BJ (cell line): ENCODE measurements at regions not wholly inside any gene's neighbourhood (a gene's known extent, or its start where the extent isn't known, plus 50 kb on each side); places are given as distances from the start of the nearest gene placed in this dataset.

Experiments
- CTCF ChIA-PET: fragments of 350-600 bp; formaldehyde crosslinking; extraction: SDS; loops from one replicate; lab custom pipeline; 2021; ENCODE audit warnings: antibody characterized with exemption, inconsistent platforms; lab: Yijun Ruan, JAX
- POLR2A ChIA-PET: fragments of 300-600 bp; sonication (Branson Sonifier 250); formaldehyde crosslinking; extraction: SDS; loops from one replicate; lab custom pipeline; 2021; ENCODE audit warnings: antibody characterized with exemption; lab: Charles Lee
- DNase-seq: peaks from one replicate; pipeline ENCODE4 v3.0.0-alpha.2; 2011; ENCODE audit warnings: low read depth
- H3K27me3 ChIP-seq: 2 replicates; pipeline ENCODE4 v1.6.0; 2011; ENCODE audit warnings: low read length; ENCODE audit not compliant: control insufficient read depth, insufficient read depth
- H3K36me3 ChIP-seq: 2 replicates; pipeline ENCODE4 v1.5.1; 2011; ENCODE audit warnings: low read length; ENCODE audit not compliant: control insufficient read depth, insufficient read depth
- H3K4me3 ChIP-seq: 2 replicates; pipeline ENCODE4 v1.5.1; 2011; ENCODE audit warnings: low read depth, mild to moderate bottlenecking, control low read depth, low read length
- CTCF ChIP-seq: IDR thresholded peaks from 2 replicates; pipeline ENCODE4 v1.5.1; 2011; ENCODE audit warnings: low read depth, mild to moderate bottlenecking, control low read depth, inconsistent platforms, low read length, moderate library complexity; ENCODE audit not compliant: insufficient read depth

- H3K4me3 ChIP-seq, result no peak overlapping the region
- ChIA-PET CTCF (interaction anchor here (1.4 kb wide), 1 partner anchor 20 kb away, joined by 3 read pairs; no protein-coding TSS in a partner anchor), POLR2A (no interaction called here)
- no peak for TF ChIP-seq CTCF
- no peaks in the 10 kb centered on the region for H3K36me3 ChIP-seq
- DNase-seq, result no peak
- H3K27me3 ChIP-seq, result no peaks in the 10 kb centered on the region; the same call in 1 of the 2 replicates
Measured at GRCh38 chr5:173689737-173690360, 73.4 kb upstream of the BOD1 start.

- POLR2A ChIA-PET, result no interaction called here
- CTCF ChIA-PET, result no interaction called here
- Histone ChIP-seq H3K36me3 (no peaks in the 10 kb centered on the region), H3K27me3 (no peaks in the 10 kb centered on the region), H3K4me3 (no peak overlapping the region)
- no peak for DNase-seq
- TF ChIP-seq CTCF, result no peak
Measured at GRCh38 chr5:173691931-173692330, 75.5 kb upstream of the BOD1 start.

- H3K27me3 ChIP-seq, result no peaks in the 10 kb centered on the region
- H3K36me3 ChIP-seq, result no peaks in the 10 kb centered on the region
- H3K4me3 ChIP-seq, result no peak overlapping the region
- POLR2A ChIA-PET, result no interaction called here
- no peak for TF ChIP-seq CTCF
- DNase-seq, result no peak
- CTCF ChIA-PET, result no interaction called here
Measured at GRCh38 chr5:173693670-173694069, 77.2 kb upstream of the BOD1 start.

- TF ChIP-seq CTCF, result no peak
- no peak for DNase-seq
- Histone ChIP-seq H3K27me3 (no peaks in the 10 kb centered on the region), H3K36me3 (no peaks in the 10 kb centered on the region), H3K4me3 (no peak overlapping the region)
- POLR2A ChIA-PET, result no interaction called here
- CTCF ChIA-PET, result no interaction called here
Measured at GRCh38 chr5:173696216-173696615, 79.8 kb upstream of the BOD1 start.

GRCh38 chr5:173697931-173698579 lies 81.6 kb upstream of the BOD1 start:
- no peak for TF ChIP-seq CTCF
- Histone ChIP-seq H3K27me3 (no peaks in the 10 kb centered on the region), H3K36me3 (no peaks in the 10 kb centered on the region), H3K4me3 (no peak overlapping the region)
- POLR2A ChIA-PET, result no interaction called here
- CTCF ChIA-PET, result interaction anchor here (0.6 kb wide), 1 partner anchor 613 kb away, joined by 3 read pairs; no protein-coding TSS in a partner anchor
- no peak for DNase-seq
